Left lung (tissue), 4 donors: ENCODE measurements at regions not wholly inside any gene's neighbourhood (a gene's known extent, or its start where the extent isn't known, plus 50 kb on each side); places are given as distances from the start of the nearest gene placed in this dataset.
"Not testable (repeated sequence)": the region's sequence is repeated elsewhere in the genome, so short reads cannot be mapped to it uniquely, and the experiment has no call there.

ENCODE experiments used
- ATAC-seq: fragments of 200-7000 bp; cut with Tn5 transposase; one replicate; pipeline ENCODE4 v1.9.1; 2020; ENCODE audit warnings: moderate library complexity
- DNase-seq, 4 donors: peaks; one replicate each; pipeline ENCODE4 v3.0.0-alpha.2; 2013 to 2020
- H3K27ac ChIP-seq, 2 donors: fragments of 200-600 bp; sonication (generic) in 1 of 2; one replicate each; pipeline versions ENCODE4 v1.5.0 to v1.8.0; 2020 to 2021
- H3K27me3 ChIP-seq, 2 donors: fragments of 200-600 bp; sonication (generic) in 1 of 2; one replicate each; pipeline versions ENCODE4 v1.5.0 to v1.8.0; 2020 to 2021
- H3K36me3 ChIP-seq, 2 donors: fragments of 200-600 bp; sonication (generic) in 1 of 2; one replicate each; pipeline versions ENCODE4 v1.5.0 to v1.8.0; 2020 to 2021
- H3K4me1 ChIP-seq, 2 donors: fragments of 200-600 bp; one replicate each; pipeline ENCODE4 v1.8.0; 2021
- H3K4me3 ChIP-seq, 2 donors: fragments of 200-600 bp; sonication (generic) in 1 of 2; one replicate each; pipeline versions ENCODE4 v1.5.0 to v1.8.0; 2020 to 2021; ENCODE audit warnings: mild to moderate bottlenecking in 1 of 2
- H3K9me3 ChIP-seq, 2 donors: fragments of 200-600 bp; sonication (generic) in 1 of 2; one replicate each; pipeline versions ENCODE4 v1.5.0 to v1.8.0; 2020 to 2021
- CTCF ChIP-seq, 2 donors: fragments of 200-600 bp; sonication (generic) in 1 of 2; IDR thresholded peaks; one replicate each; pipeline versions ENCODE4 v1.5.0 to v1.8.0; 2021; ENCODE audit warnings: antibody characterized with exemption in 2 of 2
- intact Hi-C, 2 donors: fragments of 100-400 bp; cut with DNase I; formaldehyde crosslinking; loops; one replicate each; pipeline versions ENCODE4 v1.11.2 to v1.14.2; 2022
- donor health status: DM: no; HTN: yes; CAD: no.
- donor health status: DM: no; HTN: no; CAD: no.

- no peaks in the 10 kb centered on the region for H3K9me3 ChIP-seq
- no peaks in the 10 kb centered on the region for H3K27me3 ChIP-seq
- TF ChIP-seq CTCF (IDR thresholded peaks at IDR 0.05): no peak
- ATAC-seq (no peak), DNase-seq (no peak)
- intact Hi-C loops: no loop called here
- H3K27ac ChIP-seq: no peak overlapping the region
- no peaks in the 10 kb centered on the region for H3K4me1 ChIP-seq
- H3K4me3 ChIP-seq: no peak overlapping the region
- no peaks in the 10 kb centered on the region for H3K36me3 ChIP-seq
Measured at GRCh38 chr4:19492606-19493005, 759.1 kb upstream of the SLIT2 start.

GRCh38 chr4:19486400-19486799 lies 765.3 kb upstream of the SLIT2 start:
- H3K27me3 ChIP-seq: no peaks in the 10 kb centered on the region
- no peak for DNase-seq
- H3K4me3 ChIP-seq: no peak overlapping the region
- no peaks in the 10 kb centered on the region for H3K9me3 ChIP-seq
- no peak overlapping the region for H3K27ac ChIP-seq
- no peaks in the 10 kb centered on the region for H3K4me1 ChIP-seq
- TF ChIP-seq CTCF (IDR thresholded peaks at IDR 0.05): no peak
- no peak for ATAC-seq
- H3K36me3 ChIP-seq: no peaks in the 10 kb centered on the region
- intact Hi-C loops: no loop called here

- no peaks in the 10 kb centered on the region for H3K4me1 ChIP-seq
- H3K27me3 ChIP-seq: no peaks in the 10 kb centered on the region
- H3K27ac ChIP-seq: no peak overlapping the region
- ATAC-seq (no peak), DNase-seq (no peak)
- H3K9me3 ChIP-seq: no peaks in the 10 kb centered on the region
- no peak overlapping the region for H3K4me3 ChIP-seq
- no peaks in the 10 kb centered on the region for H3K36me3 ChIP-seq
- intact Hi-C loops: no loop called here
- no peak for TF ChIP-seq CTCF (IDR thresholded peaks at IDR 0.05)
Measured at GRCh38 chr4:19478791-19479190, 772.9 kb upstream of the SLIT2 start.

- intact Hi-C loops: no loop called here
- Histone ChIP-seq H3K9me3 (peaks cover 0 to 8% of the 10 kb centered on the region in 2 donors), H3K27me3 (no peaks in the 10 kb centered on the region), H3K27ac (no peak overlapping the region), H3K4me1 (no peaks in the 10 kb centered on the region), H3K36me3 (no peaks in the 10 kb centered on the region), H3K4me3 (no peak overlapping the region)
- DNase-seq (no peak), ATAC-seq (no peak)
- TF ChIP-seq CTCF (IDR thresholded peaks at IDR 0.05): no peak
Measured at GRCh38 chr4:19473569-19473968, 778.1 kb upstream of the SLIT2 start.

- intact Hi-C loops: no loop called here
- Histone ChIP-seq H3K4me1 (no peaks in the 10 kb centered on the region), H3K27ac (no peak overlapping the region), H3K4me3 (no peak overlapping the region), H3K9me3 (peaks cover 0 to 8% of the 10 kb centered on the region in 2 donors), H3K27me3 (no peaks in the 10 kb centered on the region), H3K36me3 (no peaks in the 10 kb centered on the region)
- no peak for TF ChIP-seq CTCF (IDR thresholded peaks at IDR 0.05)
- ATAC-seq (no peak), DNase-seq (no peak)
Measured at GRCh38 chr4:19472666-19473065, 779.0 kb upstream of the SLIT2 start.

- ATAC-seq: not testable (repeated sequence)
Measured at GRCh38 chr4:19470001-19470400, 781.7 kb upstream of the SLIT2 start.

More at GRCh38 chr4:19470001-19470400, 781.7 kb upstream of the SLIT2 start:
- H3K4me1 ChIP-seq, intact Hi-C loops, H3K27me3 ChIP-seq, H3K9me3 ChIP-seq, H3K4me3 ChIP-seq, DNase-seq, H3K27ac ChIP-seq, H3K36me3 ChIP-seq: not testable (repeated sequence)
